WTC11 (cell line): ENCODE measurements at regions not wholly inside any gene's neighbourhood (a gene's known extent, or its start where the extent isn't known, plus 50 kb on each side); places are given as distances from the start of the nearest gene placed in this dataset.

Source experiments
- ATAC-seq: fragments of 200-7000 bp; cut with Tn5 transposase; 2 replicates; pipeline ENCODE4 v1.10.0; 2021; ENCODE audit warnings: mild to moderate bottlenecking, moderate library complexity
- CTCF ChIA-PET: fragments of 300-600 bp; sonication (Branson Sonifier 250); formaldehyde crosslinking; loops from one replicate; lab custom pipeline; 2021; ENCODE audit warnings: antibody characterized with exemption; lab: Charles Lee
- POLR2A ChIA-PET: fragments of 350-600 bp; sonication (Branson Sonifier 250); formaldehyde crosslinking; loops from one replicate; lab custom pipeline; 2021; ENCODE audit warnings: antibody characterized with exemption; lab: Charles Lee
- DNase-seq: peaks from one replicate; pipeline ENCODE4 v3.0.0; 2021; ENCODE audit warnings: low spot score
- H3K27ac Mint-ChIP-seq: 2 replicates; pipeline ENCODE4 v1.8.0; 2021; ENCODE audit warnings: mixed read lengths
- H3K27me3 Mint-ChIP-seq: 2 replicates; pipeline ENCODE4 v1.8.0; 2021; ENCODE audit warnings: low read depth, mild to moderate bottlenecking, moderate library complexity, mixed read lengths
- H3K36me3 Mint-ChIP-seq: 2 replicates; pipeline ENCODE4 v1.8.0; 2021; ENCODE audit warnings: mixed read lengths
- H3K4me1 Mint-ChIP-seq: 2 replicates; pipeline ENCODE4 v1.8.0; 2022; ENCODE audit warnings: mixed read lengths
- H3K4me3 Mint-ChIP-seq: 2 replicates; pipeline ENCODE4 v1.8.0; 2021; ENCODE audit warnings: mild to moderate bottlenecking, moderate library complexity, mixed read lengths
- H3K9me3 Mint-ChIP-seq: 2 replicates; pipeline ENCODE4 v1.8.0; 2021; ENCODE audit warnings: mixed read lengths
- ATF1 ChIP-seq: sonication (generic); formaldehyde crosslinking; IDR thresholded peaks from 2 replicates; pipeline ENCODE4 v1.8.1; 2023; ENCODE audit warnings: mild to moderate bottlenecking, moderate library complexity, missing genetic modification reagents
- CBFB ChIP-seq: sonication (generic); formaldehyde crosslinking; IDR thresholded peaks from 2 replicates; pipeline ENCODE4 v1.8.1; 2022; ENCODE audit warnings: mild to moderate bottlenecking, low read depth, missing genetic modification reagents
- CREB1 ChIP-seq: sonication (generic); formaldehyde crosslinking; IDR thresholded peaks from 2 replicates; pipeline ENCODE4 v1.8.0; 2023; ENCODE audit warnings: mild to moderate bottlenecking, missing genetic modification reagents
- ELF4 ChIP-seq: sonication (generic); formaldehyde crosslinking; IDR thresholded peaks from 2 replicates; pipeline ENCODE4 v1.8.1; 2022; ENCODE audit warnings: low read depth, mild to moderate bottlenecking, moderate library complexity, missing genetic modification reagents
- ETV6 ChIP-seq: sonication (generic); formaldehyde crosslinking; IDR thresholded peaks from 2 replicates; pipeline ENCODE4 v1.8.1; 2022; ENCODE audit warnings: mild to moderate bottlenecking, missing genetic modification reagents
- FOXP1 ChIP-seq: sonication (generic); formaldehyde crosslinking; IDR thresholded peaks from 2 replicates; pipeline ENCODE4 v1.8.0; 2022; ENCODE audit warnings: missing genetic modification reagents, mild to moderate bottlenecking, moderate library complexity, borderline replicate concordance
- GABPB1 ChIP-seq: sonication (generic); formaldehyde crosslinking; IDR thresholded peaks from 2 replicates; pipeline ENCODE4 v1.8.1; 2023; ENCODE audit warnings: mild to moderate bottlenecking, missing genetic modification reagents
- HMGA2 ChIP-seq: fragments of 250-450 bp; sonication (Bioruptor Pico); IDR thresholded peaks from 2 replicates; pipeline ENCODE4 v1.4.0; 2021; ENCODE audit warnings: mild to moderate bottlenecking, moderate library complexity
- JUN ChIP-seq: sonication (generic); formaldehyde crosslinking; IDR thresholded peaks from 2 replicates; pipeline ENCODE4 v1.8.0; 2023; ENCODE audit warnings: mild to moderate bottlenecking, missing genetic modification reagents
- MYBL2 ChIP-seq: sonication (generic); formaldehyde crosslinking; IDR thresholded peaks from 2 replicates; pipeline ENCODE4 v1.8.1; 2023; ENCODE audit warnings: mild to moderate bottlenecking, moderate library complexity, missing genetic modification reagents
- PREB ChIP-seq: sonication (generic); formaldehyde crosslinking; IDR thresholded peaks from 2 replicates; pipeline ENCODE4 v1.8.1; 2022; ENCODE audit warnings: mild to moderate bottlenecking, missing genetic modification reagents, moderate library complexity, borderline replicate concordance
- RELA ChIP-seq: sonication (generic); formaldehyde crosslinking; IDR thresholded peaks from 2 replicates; pipeline ENCODE4 v1.8.1; 2022; ENCODE audit warnings: missing genetic modification reagents, mild to moderate bottlenecking, borderline replicate concordance
- SMAD3 ChIP-seq: sonication (generic); formaldehyde crosslinking; IDR thresholded peaks from 2 replicates; pipeline ENCODE4 v1.8.0; 2022; ENCODE audit warnings: missing genetic modification reagents, mild to moderate bottlenecking, borderline replicate concordance
- TCF7 ChIP-seq: sonication (generic); formaldehyde crosslinking; IDR thresholded peaks from 2 replicates; pipeline ENCODE4 v1.8.0; 2022; ENCODE audit warnings: mild to moderate bottlenecking, low read depth, missing genetic modification reagents, moderate library complexity
- TP53 ChIP-seq: sonication (generic); formaldehyde crosslinking; IDR thresholded peaks from 2 replicates; pipeline ENCODE4 v1.8.1; 2023; ENCODE audit warnings: mild to moderate bottlenecking, missing genetic modification reagents
- ZNF232 ChIP-seq: sonication (generic); formaldehyde crosslinking; IDR thresholded peaks from 2 replicates; pipeline ENCODE4 v1.8.0; 2022; ENCODE audit warnings: mild to moderate bottlenecking, missing genetic modification reagents
- ZNF396 ChIP-seq: fragments of 250-450 bp; sonication (Bioruptor Pico); IDR thresholded peaks from 2 replicates; pipeline ENCODE4 v1.8.0; 2021; ENCODE audit warnings: mild to moderate bottlenecking, moderate library complexity, borderline replicate concordance
- ZNF423 ChIP-seq: fragments of 250-450 bp; sonication (Bioruptor Pico); IDR thresholded peaks from 2 replicates; pipeline ENCODE4 v2.1.2; 2022; ENCODE audit warnings: mild to moderate bottlenecking, moderate library complexity
- ZNF425 ChIP-seq: fragments of 250-450 bp; sonication (Bioruptor Pico); conservative IDR thresholded peaks from 2 replicates; pipeline ENCODE4 v1.9.0; 2021; ENCODE audit warnings: mild to moderate bottlenecking
- TF ChIP-seq, protein P1 (sequence below): sonication (generic); formaldehyde crosslinking; IDR thresholded peaks from 2 replicates; pipeline ENCODE4 v1.8.1; 2023; ENCODE audit warnings: mild to moderate bottlenecking, missing genetic modification reagents
- TF ChIP-seq, protein P2 (sequence below): sonication (generic); formaldehyde crosslinking; IDR thresholded peaks from 2 replicates; pipeline ENCODE4 v1.8.1; 2022; ENCODE audit warnings: low read depth, mild to moderate bottlenecking, moderate library complexity, missing genetic modification reagents, borderline replicate concordance
- TF ChIP-seq, protein P3 (sequence below): sonication (generic); formaldehyde crosslinking; IDR thresholded peaks from 2 replicates; pipeline ENCODE4 v1.8.0; 2022; ENCODE audit warnings: mild to moderate bottlenecking, missing genetic modification reagents

- no peak for ATAC-seq
- Mint-ChIP-seq H3K27me3 (no peaks in the 10 kb centered on the region; the same call in 1 of the 2 replicates), H3K9me3 (no peaks in the 10 kb centered on the region), H3K36me3 (no peaks in the 10 kb centered on the region), H3K27ac (no peak overlapping the region), H3K4me3 (no peak overlapping the region), H3K4me1 (no peaks in the 10 kb centered on the region)
- DNase-seq = no peak
- POLR2A ChIA-PET = no interaction called here
- CTCF ChIA-PET = no interaction called here
- TF ChIP-seq, protein P1, sequence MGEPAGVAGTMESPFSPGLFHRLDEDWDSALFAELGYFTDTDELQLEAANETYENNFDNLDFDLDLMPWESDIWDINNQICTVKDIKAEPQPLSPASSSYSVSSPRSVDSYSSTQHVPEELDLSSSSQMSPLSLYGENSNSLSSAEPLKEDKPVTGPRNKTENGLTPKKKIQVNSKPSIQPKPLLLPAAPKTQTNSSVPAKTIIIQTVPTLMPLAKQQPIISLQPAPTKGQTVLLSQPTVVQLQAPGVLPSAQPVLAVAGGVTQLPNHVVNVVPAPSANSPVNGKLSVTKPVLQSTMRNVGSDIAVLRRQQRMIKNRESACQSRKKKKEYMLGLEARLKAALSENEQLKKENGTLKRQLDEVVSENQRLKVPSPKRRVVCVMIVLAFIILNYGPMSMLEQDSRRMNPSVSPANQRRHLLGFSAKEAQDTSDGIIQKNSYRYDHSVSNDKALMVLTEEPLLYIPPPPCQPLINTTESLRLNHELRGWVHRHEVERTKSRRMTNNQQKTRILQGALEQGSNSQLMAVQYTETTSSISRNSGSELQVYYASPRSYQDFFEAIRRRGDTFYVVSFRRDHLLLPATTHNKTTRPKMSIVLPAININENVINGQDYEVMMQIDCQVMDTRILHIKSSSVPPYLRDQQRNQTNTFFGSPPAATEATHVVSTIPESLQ (CRISPR knock-in tag) = no peak
- TF ChIP-seq ELF4 (CRISPR knock-in tag) (no peak), ZNF425 (no peak), HMGA2 (CRISPR knock-in tag) (no peak), ATF1 (CRISPR knock-in tag) (no peak), FOXP1 (no peak), TCF7 (CRISPR knock-in tag) (no peak)
- TF ChIP-seq, protein P2, sequence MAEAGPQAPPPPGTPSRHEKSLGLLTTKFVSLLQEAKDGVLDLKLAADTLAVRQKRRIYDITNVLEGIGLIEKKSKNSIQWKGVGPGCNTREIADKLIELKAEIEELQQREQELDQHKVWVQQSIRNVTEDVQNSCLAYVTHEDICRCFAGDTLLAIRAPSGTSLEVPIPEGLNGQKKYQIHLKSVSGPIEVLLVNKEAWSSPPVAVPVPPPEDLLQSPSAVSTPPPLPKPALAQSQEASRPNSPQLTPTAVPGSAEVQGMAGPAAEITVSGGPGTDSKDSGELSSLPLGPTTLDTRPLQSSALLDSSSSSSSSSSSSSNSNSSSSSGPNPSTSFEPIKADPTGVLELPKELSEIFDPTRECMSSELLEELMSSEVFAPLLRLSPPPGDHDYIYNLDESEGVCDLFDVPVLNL (CRISPR knock-in tag) = no peak
These were observed 115.6 kb upstream of the TNS3 start for GRCh38 chr7:47697543-47697942.

- no peaks in the 10 kb centered on the region for H3K9me3 Mint-ChIP-seq
- no peak overlapping the region for H3K4me3 Mint-ChIP-seq
- no peak overlapping the region for H3K27ac Mint-ChIP-seq
- DNase-seq = no peak
- ChIA-PET POLR2A (no interaction called here), CTCF (interaction anchor here (0.7 kb wide), 1 partner anchor 80 kb away, joined by 3 read pairs; no protein-coding TSS in a partner anchor)
- no peaks in the 10 kb centered on the region; the same call in 1 of the 2 replicates for H3K27me3 Mint-ChIP-seq
- TF ChIP-seq TP53 (no peak), GABPB1 (CRISPR knock-in tag) (no peak), CBFB (CRISPR knock-in tag) (no peak), SMAD3 (no peak), ZNF396 (CRISPR knock-in tag) (no peak), RELA (no peak), ZNF423 (no peak), ETV6 (CRISPR knock-in tag) (no peak), JUN (CRISPR knock-in tag) (no peak), ZNF232 (CRISPR knock-in tag) (no peak), FOXP1 (no peak), MYBL2 (CRISPR knock-in tag) (no peak), CREB1 (CRISPR knock-in tag) (no peak), ATF1 (CRISPR knock-in tag) (no peak), PREB (CRISPR knock-in tag) (no peak), ZNF425 (no peak)
- TF ChIP-seq, protein P3, sequence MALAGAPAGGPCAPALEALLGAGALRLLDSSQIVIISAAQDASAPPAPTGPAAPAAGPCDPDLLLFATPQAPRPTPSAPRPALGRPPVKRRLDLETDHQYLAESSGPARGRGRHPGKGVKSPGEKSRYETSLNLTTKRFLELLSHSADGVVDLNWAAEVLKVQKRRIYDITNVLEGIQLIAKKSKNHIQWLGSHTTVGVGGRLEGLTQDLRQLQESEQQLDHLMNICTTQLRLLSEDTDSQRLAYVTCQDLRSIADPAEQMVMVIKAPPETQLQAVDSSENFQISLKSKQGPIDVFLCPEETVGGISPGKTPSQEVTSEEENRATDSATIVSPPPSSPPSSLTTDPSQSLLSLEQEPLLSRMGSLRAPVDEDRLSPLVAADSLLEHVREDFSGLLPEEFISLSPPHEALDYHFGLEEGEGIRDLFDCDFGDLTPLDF = no peak
- TF ChIP-seq, all 79 proteins: peak for 0
- Mint-ChIP-seq H3K4me1 (no peaks in the 10 kb centered on the region), H3K36me3 (no peaks in the 10 kb centered on the region)
- no peak for ATAC-seq
These were observed 114.3 kb upstream of the TNS3 start for GRCh38 chr7:47696152-47696710.
